ENCODE measurements at regions not wholly inside any gene's neighbourhood (a gene's known extent, or its start where the extent isn't known, plus 50 kb on each side); places are given as distances from the start of the nearest gene placed in this dataset.

DNA sequence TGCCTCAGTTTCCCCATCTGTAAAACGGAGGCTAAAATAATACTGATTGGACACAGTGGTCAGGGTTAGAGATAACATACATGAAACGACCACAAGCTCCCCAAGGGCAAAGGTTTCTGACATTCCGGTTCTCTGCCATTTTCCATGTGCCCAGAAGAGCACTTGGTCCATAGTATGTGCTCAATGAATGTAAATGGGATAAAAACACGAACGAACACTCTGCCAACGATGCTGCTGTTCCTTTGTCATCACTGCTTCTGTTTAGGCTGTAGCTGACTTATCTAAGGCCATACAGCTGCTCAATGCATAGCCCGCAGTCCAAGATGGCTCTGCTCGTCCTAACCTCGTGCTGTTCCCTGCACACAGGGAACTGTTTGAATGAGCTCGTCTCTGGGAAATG, 102.0 kb downstream of the RMI2 start:
- no peak for DNase-seq

DNA sequence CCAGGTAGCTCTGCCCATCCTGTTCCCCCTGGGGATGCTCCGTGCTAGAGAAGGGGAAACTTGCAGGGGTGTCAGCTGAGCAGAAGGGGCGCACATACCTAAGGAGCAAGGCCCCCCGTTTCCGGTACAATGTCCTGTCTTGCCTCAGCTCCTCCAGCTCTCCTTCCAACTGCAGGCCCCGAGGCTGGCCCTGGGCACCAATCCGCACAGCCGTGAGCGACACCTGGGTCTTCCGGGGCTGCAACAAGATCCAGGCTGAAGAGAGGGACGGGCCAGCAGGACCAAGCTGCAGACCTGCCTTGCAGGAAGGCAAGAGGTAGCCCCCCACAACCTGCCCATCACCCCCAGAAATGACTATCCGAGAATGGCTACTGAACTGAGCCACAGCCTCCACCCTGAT, 102.6 kb downstream of the RMI2 start:
- no peak for DNase-seq

DNA sequence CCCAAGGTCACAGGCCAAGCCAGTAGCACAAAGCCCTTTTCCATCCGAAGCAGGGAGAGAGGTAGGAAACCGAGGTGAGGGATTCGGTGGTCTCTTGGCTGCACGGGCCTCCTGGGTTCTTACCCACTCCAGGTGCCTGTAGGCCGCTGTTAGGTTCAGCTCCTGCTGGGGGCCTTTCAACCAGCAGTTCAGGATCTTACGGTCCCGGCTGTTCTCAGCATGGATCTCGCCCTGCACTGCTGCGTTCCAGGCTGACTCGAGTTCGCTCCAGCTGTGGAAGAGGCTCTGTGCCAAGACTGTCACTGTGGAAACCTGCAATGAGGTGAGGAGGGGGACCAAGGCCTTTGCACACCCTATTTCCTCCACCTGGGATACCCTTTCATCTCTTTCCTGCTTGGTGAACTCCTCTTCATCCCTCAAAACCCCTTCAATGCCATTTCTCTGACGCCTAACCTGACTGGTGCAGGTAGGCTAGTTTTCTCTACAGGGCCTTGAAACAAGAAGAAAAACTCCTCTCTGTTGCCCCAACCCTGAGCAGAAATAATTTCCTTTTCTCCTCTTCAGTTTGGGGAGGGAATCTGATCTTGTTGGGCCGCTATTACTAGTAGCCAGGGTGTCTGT, 103.6 kb downstream of the RMI2 start:
- no peak for DNase-seq

DNA sequence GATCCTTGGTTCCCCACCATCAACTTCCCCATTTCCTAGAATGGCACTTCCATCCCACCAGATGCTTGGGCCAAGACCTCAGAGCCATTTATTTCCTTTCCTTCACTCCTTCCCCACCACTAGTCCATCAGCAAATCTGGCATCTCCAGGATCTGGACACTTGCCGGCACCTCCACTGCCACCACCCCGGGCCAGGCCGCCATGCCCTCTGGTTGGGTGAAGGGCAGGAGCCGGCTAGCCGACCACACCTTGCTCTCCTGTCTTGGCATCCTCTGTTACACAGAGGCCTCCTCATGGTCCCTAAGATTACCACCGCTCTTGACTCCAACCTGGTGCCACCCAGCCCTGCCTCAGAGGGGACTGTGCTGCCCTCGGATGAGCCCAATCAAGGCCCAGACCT, 104.5 kb downstream of the RMI2 start:
- no peak for DNase-seq

DNA sequence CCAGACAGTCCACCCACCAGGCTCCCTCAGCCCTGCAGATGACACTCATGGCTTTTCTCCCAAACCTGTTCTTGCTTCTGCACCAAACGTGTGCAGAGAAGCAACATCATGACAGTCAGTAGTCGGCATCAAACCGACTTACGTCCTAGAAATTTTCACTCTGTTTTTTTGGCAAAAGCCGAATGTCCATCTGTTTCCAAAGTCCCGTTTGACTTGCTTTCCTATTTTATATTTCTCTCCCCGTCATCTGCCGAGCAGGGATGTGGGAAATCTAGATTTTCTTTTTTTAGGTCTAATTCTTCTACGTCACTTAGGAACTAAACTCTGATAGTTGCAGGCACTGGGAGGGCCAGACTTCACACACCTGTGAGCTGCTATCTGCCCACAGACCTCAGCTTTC, 104.9 kb downstream of the RMI2 start:
- DNase-seq: no peak

DNA sequence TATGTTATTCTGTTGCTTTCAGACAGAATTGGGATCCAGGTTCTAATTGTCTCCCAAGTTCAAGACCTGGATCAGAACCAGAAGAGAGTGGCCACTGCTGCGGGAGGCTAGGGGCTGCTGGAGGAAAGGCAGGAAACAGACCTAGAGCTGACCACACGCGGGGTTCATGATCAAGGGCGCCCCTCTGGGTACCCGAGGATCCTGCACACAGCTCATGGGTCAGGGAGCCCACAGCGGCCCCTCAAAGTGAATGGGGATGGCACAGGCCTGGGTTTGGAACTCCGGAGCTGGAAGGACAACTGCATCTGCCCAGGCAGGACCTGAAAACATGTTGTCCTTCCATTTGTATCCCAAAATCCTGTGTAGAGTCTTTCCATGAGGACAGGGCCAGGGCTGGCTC, 107.0 kb downstream of the RMI2 start:
- no peak for DNase-seq

DNA sequence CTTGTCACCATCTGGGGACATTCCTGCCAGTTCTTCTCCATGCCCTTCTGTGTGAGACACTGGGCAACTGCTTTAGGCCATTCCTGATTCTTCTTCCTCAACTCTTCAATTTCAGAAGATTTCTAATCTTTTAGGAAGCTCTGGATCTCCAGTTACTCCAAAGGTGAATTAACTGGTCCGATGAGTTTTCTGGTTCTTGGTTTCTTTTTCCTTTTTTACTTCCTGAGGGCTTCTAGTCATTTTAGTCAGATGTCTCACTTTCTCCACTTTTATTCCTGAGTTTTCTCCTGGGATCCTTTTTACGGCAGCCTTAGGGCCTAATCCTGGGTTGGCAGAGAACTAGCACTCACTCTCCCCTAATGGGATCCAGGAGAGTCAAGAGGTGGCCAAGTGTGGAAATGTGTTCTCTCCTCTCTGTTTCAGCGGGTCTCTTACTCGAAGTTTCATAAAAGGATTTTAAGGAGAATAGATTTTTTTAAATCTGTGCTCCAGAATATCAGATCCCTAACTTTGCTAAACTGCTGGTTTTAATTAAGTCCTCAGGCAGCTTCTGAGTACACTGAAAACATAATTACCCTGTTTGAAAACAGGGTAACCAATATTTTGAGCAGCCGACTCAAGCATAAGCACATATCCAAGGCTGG, 107.6 kb downstream of the RMI2 start:
- DNase-seq: no peak

DNA sequence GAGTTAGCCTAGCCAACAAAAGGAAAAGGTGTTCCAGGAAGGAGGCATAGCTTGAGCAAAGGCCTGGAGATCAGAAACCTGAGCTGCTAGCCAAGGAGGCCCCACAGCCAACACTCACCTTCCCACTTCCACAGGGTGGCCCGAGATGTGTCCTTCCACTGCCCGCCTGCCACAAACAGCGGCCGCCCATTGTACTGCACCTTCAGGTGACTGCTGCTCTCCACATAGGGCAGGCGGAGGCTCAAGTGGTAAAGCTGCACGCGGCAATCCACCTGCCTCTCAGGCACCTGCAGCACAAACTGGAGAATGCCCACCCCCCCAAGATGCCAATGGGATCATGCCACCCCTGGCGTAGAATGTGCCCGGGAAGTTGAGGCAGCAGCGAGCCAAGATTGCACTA, 111.5 kb downstream of the RMI2 start:
- no peak for DNase-seq

DNA sequence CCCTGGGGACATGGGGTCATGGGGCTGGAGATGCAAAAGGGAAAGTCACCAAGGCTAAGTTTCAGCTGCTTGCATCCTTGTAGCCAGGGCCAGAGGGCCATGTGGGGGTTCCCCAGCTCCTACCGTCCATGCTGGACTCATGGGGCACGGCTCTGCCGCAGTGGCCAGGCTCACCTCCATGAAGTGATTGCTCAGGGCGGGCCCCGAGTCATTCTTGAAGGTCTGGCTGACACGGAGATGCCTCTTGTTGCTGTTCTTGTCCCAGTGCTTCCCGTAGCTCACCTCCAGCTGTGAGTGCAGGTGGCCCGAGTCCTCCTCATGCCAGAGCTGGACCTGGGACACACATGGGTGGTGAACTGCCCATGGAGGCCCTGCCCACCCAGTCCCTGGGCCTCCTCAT, 114.5 kb downstream of the RMI2 start:
- no peak for DNase-seq

DNA sequence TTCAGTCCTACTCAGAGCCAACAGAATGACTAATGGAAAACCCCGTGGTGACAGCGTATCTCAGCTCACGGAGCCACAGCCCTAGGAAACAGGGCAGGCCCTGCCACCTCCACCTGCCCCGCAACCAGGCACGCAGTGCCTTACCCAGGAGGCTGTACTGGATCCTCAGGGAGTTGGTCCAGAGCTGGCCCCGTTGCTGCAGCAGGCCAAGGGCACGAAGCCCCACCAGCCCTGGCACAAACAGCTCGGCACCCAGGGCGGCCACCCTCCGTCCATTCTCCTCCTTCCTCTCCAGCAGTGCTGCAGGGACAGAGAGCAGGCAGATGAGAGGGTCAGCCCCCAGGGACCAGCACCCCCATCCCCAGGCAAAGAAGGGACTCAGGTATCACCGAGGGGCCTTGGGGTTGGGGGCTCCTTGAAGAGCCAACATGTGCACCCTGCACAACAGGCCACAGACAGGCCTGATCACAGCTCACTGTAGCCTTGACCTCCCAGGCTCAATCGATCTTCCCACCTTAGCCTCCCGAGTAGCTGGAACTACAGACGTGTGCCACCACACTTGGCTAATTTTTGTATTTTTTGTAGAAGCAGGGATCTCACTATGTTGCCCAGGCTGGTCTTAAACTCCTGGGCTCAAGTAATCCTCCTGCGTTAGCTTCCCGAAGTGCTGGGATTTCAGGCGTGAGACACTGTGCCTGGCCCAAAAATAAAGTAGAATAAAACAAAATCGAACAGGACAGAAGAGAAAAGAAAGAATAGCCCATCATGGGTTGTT, 115.7 kb downstream of the RMI2 start:
- no peak for DNase-seq

DNA sequence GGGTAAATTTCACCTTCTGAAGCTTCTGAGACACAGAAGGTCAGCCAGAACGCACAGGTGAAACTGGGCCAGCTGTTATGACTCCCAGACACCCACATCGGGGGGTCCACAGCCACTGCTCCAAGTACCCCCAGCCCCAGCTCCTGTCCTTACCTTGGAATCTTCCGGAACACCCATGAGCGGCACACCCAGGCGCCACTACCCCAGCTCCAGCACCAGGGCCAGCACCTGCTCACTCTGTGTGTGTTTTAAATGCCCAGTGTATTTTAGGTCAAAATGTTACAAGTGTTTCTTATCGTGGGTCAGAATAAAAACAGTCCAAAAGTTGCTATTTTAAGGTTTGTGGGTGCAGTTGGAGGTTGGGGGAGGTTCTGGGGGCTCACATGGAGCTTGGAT, 116.3 kb downstream of the RMI2 start:
- DNase-seq: no peak

DNA sequence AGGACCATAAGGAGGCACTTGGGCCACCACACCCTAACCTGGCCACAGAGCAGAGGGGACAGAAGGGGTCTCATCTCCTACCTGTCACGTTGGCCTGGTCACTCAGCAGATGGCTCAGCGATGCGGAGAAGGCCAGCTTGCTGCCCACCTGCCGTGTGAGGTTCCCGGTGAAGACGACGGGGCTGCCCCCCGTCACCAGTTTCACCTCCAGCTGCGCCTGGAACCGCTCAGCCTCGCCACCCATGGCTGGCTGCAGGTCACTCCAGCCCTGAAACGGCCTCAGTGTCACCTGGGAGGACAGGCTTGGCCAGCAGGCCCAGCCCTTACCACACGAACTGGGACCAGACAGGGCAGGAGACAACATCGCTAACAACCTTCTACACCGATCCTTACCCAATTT, 116.8 kb downstream of the RMI2 start:
- DNase-seq: no peak

DNA sequence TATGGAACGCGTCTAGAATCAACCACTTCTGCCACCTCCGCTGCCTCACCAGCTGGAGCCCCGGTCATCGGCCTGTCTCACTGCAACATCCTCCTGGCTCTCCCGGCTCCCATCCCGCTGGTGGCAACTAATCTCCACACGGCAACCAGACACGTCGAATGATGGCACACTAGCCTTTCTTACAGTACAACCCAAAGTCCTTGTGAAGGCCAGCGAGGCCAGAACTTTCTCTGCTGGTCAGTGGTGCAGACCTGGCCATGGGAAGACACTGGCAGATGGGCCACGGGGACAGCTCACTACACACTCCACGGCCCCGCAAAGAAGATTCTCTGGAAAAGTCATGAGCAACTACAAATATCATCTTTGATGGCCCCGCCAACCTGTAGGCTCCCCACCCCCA, 117.6 kb downstream of the RMI2 start:
- DNase-seq: no peak

DNA sequence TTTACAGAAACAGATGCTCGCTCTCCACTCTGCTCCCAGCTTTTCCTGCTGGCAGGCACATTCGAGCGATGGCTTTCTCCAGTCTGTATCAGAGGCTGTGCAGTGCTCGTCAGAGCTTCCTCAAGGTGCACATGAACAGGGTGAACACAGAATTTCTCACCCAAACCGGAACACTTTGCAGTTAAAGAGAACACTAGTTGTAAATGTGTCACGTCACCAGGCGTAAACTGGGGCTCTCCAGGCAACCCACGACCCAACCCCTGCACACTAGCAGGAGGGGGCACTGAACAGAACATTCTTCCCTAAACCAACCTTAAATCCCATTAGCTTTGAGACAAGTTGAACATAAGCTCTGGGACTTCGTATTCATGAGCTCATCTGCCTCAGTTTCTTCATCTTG, 119.0 kb downstream of the RMI2 start:
- no peak for DNase-seq

DNA sequence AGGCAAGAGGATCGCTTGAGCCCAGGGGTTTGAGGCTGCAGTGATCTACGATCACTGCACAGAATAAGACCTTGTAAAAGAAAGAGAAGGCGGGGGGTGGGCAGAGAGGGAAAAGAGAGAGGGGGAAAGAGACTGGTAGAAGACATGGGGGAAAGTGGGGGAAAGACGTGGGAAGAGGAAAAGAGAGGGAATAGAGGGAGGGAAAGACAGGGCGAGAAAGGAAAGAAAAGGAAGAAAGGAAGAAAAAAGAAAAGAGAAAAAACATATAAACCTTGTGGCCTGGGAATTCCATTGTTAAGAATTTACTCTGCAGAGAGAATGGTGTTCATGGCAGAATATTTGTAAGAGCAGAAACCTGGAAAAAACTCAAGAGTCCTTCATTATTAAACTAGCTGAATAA, 120.4 kb downstream of the RMI2 start:
- DNase-seq: no peak

DNA sequence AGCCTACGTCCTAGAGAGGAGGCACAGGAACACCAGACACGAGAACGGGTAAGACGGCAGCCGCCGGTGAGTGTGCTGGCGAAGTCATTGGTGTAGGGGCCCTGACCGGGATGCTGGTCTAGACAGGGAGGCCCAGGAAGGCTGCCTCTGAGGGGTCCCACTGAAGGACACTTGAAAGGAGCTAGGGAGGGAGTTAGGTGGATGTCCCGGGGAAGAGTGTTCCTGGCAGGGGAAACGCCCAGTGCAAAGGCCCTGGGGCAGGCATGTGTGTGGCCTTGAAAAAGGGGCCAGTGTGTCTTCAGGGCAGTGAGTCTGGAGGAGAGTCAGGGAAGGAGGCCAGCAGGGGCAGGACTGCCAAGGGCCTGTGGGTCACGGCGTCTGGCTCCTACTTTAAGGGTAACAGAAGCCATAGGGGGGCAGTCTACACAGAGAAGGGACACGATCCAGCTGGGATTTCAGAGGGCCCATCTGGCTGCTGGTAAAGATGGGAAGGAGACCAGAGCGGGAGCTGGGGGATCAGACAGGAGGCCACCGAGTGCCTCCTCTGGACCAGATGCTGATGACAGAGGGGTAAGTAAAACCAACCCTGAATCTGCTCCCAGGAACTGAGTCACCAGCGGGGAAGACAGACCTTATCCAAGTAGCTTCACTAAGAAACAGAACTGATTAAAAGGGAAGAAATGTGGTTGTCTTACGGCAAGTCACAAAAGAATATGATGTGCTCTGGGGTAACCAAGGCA, 115.9 kb downstream of the LITAF start:
- DNase-seq: no peak

DNA sequence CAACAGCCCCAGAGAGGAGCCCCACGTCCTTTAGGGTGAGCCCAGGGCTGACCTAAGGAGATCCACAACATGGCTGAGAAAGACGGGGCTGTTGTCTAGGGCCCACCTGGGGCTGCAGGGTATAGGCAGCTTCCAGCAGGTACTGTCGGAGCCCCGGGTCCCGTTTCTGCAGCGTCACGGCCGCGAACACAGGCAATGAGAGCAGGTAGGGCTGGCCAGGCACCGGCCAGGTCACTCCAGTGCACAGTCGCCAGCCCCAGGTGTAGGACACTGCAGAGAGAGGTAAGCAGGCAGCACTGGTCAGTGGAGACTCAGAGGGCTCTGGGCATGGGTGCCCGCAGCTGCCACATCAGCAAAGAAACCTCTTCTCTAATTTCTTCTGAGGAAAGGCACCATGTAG, 115.2 kb downstream of the LITAF start:
- no peak for DNase-seq

DNA sequence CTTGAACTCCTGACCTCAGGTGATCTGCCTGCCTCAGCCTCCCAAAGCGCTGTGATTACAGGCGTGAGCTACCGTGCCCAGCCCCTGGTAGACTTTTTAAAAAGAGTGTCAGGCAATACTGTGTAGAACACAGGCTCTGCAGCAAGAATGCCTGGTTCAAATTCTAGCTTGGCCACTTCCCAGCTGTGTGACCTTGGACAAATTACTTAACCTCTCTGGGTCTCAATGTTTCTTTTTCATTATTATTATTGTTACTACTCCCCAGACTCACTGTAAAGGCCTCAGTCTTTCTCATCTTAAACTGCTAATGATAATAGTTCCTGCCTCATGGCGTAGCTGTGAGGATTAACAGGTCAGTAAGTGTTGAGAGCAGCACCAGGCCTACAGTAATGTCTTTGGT, 114.3 kb downstream of the LITAF start:
- no peak for DNase-seq

DNA sequence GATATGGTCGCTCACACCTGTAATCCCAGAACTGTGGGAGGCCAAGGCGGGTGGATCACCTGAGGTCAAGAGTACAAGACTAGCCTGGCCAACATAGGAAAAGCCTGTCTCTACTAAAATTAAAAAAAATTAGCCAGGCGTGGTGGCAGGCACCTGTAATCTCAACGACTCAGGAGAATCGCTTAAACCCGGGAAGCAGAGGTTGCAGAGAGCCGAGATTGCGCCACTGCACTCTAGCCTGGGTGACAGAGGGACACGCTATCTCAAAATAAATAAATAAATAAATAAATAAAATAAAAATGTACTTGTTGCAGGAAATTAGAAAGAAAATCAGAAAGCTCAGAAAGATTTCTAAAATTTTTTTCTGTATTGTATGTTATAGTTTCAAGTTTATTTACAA, 113.9 kb downstream of the LITAF start:
- DNase-seq: no peak

DNA sequence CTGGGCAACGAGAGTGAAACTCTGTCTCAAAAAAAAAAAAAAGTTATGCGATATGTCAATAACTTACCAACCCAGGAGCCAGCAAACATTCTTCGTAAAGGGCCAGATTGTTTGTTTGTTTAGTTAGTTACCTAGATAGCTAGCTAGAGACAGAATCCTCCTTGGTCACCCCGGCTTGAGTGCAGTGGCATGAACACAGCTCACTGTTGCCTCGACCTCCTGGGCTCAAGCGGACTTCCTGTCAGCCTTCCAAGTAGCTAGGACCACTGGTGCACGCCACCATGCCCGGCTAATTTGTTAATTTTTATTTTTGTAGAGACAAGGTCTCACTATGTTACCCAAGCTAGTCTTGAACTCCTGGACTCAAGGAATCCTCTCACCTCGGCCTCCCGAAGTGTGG, 113.0 kb downstream of the LITAF start:
- DNase-seq: no peak

DNA sequence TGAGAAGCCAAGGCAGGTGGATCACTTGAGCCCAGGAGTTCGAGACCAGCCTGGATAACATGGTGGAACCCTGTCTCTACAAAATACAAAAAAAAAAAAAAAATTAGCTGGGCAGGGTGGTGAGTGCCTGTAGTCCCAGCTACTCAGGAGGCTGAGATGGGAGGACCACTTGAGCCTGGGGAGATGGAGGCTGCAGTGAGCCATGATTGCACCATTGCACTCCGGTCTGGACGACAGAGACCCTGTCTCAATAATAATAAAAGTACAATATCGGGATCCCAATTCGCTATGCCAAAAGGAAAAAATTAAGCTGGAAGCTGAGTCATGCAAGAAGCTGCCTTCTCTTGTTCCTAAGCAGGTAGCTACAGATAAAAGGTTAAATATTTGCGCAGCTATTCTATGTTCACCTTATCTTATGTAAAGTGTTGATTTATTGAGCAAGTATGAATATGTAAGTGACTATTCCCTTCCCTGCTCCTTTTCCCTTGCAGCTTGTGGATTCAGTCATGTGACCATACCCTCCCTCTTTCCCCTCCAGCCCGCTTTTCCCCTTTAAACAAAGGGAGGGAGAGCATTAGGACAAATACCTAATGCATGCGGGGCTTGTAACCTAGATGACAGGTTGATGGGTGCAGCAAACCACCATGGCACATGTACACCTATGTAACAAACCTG, 112.0 kb downstream of the LITAF start:
- DNase-seq: no peak

DNA sequence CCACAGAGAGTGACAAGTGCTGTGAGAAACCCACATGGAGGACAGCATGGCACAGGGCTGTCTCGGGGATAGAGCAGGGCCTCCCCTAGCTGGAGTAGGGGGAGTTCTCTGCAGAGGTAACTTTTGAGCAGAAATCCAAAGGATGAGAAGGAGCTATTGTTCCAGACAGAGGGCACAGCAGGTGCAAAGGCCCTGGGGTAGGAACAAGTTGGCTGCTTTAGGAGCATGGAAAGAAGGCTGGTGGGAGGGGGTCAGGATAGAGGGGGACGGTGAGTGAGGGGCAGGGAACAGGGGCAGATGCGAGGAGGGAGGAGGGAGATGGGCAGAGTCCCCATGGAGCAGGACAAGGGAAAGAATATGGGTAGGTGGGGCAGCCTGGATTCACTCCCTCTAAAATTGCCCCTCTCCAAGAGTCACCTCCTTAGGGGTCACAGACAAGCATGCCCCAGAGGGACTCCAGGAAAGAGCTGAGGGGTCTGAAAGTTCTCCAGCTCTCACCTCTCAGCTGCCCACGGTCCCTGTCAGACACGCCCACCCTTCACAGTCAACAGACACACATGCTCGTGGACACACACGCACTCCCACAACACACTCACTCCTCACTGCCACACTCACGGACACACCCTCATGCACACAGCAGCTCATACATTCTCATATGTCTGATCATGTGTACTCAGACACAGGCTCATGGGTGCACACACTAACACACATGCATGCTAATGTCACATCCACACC, 110.7 kb downstream of the LITAF start:
- no peak for DNase-seq

DNA sequence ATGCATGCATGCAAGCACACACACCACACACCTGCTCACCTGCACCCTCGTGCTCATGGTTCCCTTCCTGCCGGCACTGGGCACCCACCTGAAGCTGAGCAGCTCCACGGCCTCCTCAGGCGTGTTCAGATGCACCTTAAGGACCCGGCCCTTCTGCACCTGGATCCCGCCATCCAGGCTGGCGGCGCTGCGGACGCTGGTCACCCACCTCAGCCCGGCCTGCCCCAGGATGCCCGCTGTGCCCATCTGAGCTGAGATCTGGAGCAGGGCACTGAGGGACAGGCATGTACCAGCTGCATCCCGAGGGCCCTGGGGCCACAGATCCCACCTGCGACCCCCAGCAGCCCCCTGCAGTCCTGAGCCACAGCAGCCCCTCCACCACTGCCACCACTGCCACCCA, 110.0 kb downstream of the LITAF start:
- DNase-seq: no peak
